GM12892 (cell line): ENCODE measurements at regions not wholly inside any gene's neighbourhood (a gene's known extent, or its start where the extent isn't known, plus 50 kb on each side); places are given as distances from the start of the nearest gene placed in this dataset.

Source experiments
- POLR2A ChIP-seq: IDR thresholded peaks from 2 replicates; pipeline ENCODE4 v1.6.1; 2011; ENCODE audit warnings: low read depth, low read length, control low read depth
- POLR2AphosphoS5 ChIP-seq: IDR thresholded peaks from 2 replicates; pipeline ENCODE4 v1.6.1; 2011; ENCODE audit warnings: low read depth, low read length, control low read depth
- TAF1 ChIP-seq: IDR thresholded peaks from 2 replicates; pipeline ENCODE4 v1.6.1; 2011; ENCODE audit warnings: low read depth, mild to moderate bottlenecking, control low read depth, low read length, borderline replicate concordance

GRCh38 chr12:74689071-74689655 is 151.5 kb downstream of the ATXN7L3B start:
- TF ChIP-seq POLR2A = no peak
- TF ChIP-seq POLR2AphosphoS5 = no peak
- TF ChIP-seq TAF1 = no peak
